ENCODE measurements at regions not wholly inside any gene's neighbourhood (a gene's known extent, or its start where the extent isn't known, plus 50 kb on each side); places are given as distances from the start of the nearest gene placed in this dataset.

DNA sequence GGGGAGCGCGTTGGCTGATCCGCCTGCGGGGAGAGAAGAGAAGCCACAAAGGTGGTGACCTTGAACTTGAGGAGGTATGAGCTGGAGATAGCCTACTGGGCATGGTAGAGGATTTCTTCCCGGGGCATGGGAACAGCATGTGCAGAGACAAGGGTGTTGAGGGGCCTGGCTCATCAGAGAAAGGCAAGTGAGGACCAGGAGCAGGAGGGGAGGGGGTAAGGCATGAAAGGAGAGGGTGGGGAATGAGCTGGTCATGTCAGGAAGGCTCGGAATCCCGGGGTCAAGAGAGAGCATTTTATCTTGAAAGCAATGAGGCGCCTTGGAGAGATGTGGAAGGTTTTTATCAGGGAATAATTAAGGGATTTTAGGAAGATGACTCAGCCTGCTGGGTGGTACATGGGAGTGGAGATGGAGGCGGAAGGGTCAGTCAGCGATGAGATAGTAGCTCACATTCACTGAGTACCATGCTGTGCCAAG lies 121.1 kb downstream of the LHX2 start:
- no peak for ATAC-seq (ENCODE audit: insufficient read depth, low read depth)

GRCh38 chr9:124133727-124134126 lies 122.2 kb downstream of the LHX2 start:
- H3K9me3 ChIP-seq (ENCODE audit: insufficient read depth, low read length, severe bottlenecking): no peaks in the 10 kb centered on the region

More for the DNA sequence above, 121.1 kb downstream of the LHX2 start:
- H3K4me1 ChIP-seq (ENCODE audit: insufficient read depth, low read length): no peaks in the 10 kb centered on the region
- no peaks in the 10 kb centered on the region for H3K36me3 ChIP-seq (ENCODE audit: insufficient read depth, low read length)
- no peaks in the 10 kb centered on the region; the same call in 1 of the 2 replicates for H4K20me1 ChIP-seq (ENCODE audit: insufficient read depth, low read length)
- H3K9ac ChIP-seq (ENCODE audit: low read depth, low read length): no peak overlapping the region
- no peaks in the 10 kb centered on the region for H3K9me3 ChIP-seq (ENCODE audit: insufficient read depth, low read length, severe bottlenecking)
- no peak overlapping the region for H3K4me3 ChIP-seq (ENCODE audit: low read depth in 1 of 2, low read length in 2 of 2)
- TF ChIP-seq CTCF (IDR thresholded peaks at IDR 0.05; ENCODE audit: borderline replicate concordance, extremely low read depth, low read length, poor library complexity, severe bottlenecking): no peak
- no peak for TF ChIP-seq EZH2 (IDR thresholded peaks at IDR 0.05; ENCODE audit: borderline replicate concordance, low read depth, low read length, severe bottlenecking)
- no peak overlapping the region for H3K27ac ChIP-seq (ENCODE audit: low read length)
- no peaks in the 10 kb centered on the region for H3K79me2 ChIP-seq (ENCODE audit: insufficient read depth, low read length)
- no peak overlapping the region for H2AFZ ChIP-seq (ENCODE audit: low read depth, low read length)
- DNase-seq: no peak
- H3K4me2 ChIP-seq (ENCODE audit: insufficient read depth, low read length): no peak overlapping the region
- H3K27me3 ChIP-seq (ENCODE audit: insufficient read depth, low read length, poor library complexity): no peaks in the 10 kb centered on the region

DNA sequence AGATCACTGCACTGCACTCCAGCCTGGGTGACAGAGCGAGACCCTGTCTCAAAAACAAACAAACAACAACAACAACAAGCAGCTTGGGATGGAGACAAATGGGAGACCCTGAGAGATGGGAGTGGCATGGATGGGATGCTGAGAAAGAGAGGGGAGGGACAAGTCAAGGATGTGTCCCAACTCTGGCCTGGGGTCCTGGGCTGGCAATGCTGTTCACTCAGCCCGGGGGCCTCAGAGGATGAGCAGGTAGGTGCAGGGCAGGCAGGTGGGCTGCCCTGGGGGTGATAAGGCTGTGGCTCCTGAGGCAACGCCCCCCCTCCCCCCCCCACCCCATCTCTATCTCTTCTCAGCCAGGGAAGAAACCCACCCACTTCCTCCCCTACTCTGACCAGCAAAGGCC lies 123.0 kb downstream of the LHX2 start:
- no peak overlapping the region for H3K4me3 ChIP-seq (ENCODE audit: low read depth in 1 of 2, low read length in 2 of 2)
- H3K79me2 ChIP-seq (ENCODE audit: insufficient read depth, low read length): no peaks in the 10 kb centered on the region
- ATAC-seq (ENCODE audit: insufficient read depth, low read depth): no peak
- no peaks in the 10 kb centered on the region for H3K27me3 ChIP-seq (ENCODE audit: insufficient read depth, low read length, poor library complexity)
- no peaks in the 10 kb centered on the region for H3K4me1 ChIP-seq (ENCODE audit: insufficient read depth, low read length)
- no peak overlapping the region for H3K27ac ChIP-seq (ENCODE audit: low read length)
- no peak for DNase-seq
- no peaks in the 10 kb centered on the region for H3K36me3 ChIP-seq (ENCODE audit: insufficient read depth, low read length)
- no peak overlapping the region for H3K4me2 ChIP-seq (ENCODE audit: insufficient read depth, low read length)
- no peak for TF ChIP-seq EZH2 (IDR thresholded peaks at IDR 0.05; ENCODE audit: borderline replicate concordance, low read depth, low read length, severe bottlenecking)
- no peak for TF ChIP-seq CTCF (IDR thresholded peaks at IDR 0.05; ENCODE audit: borderline replicate concordance, extremely low read depth, low read length, poor library complexity, severe bottlenecking)
- H3K9ac ChIP-seq (ENCODE audit: low read depth, low read length): no peak overlapping the region
- no peaks in the 10 kb centered on the region for H3K9me3 ChIP-seq (ENCODE audit: insufficient read depth, low read length, severe bottlenecking)
- H4K20me1 ChIP-seq (ENCODE audit: insufficient read depth, low read length): no peaks in the 10 kb centered on the region; the same call in 1 of the 2 replicates
- no peak overlapping the region for H2AFZ ChIP-seq (ENCODE audit: low read depth, low read length)

More at GRCh38 chr9:124133727-124134126, 122.2 kb downstream of the LHX2 start:
- no peaks in the 10 kb centered on the region for H3K4me1 ChIP-seq (ENCODE audit: insufficient read depth, low read length)
- no peaks in the 10 kb centered on the region; the same call in 1 of the 2 replicates for H4K20me1 ChIP-seq (ENCODE audit: insufficient read depth, low read length)
- no peak overlapping the region for H3K9ac ChIP-seq (ENCODE audit: low read depth, low read length)
- no peaks in the 10 kb centered on the region for H3K27me3 ChIP-seq (ENCODE audit: insufficient read depth, low read length, poor library complexity)
- no peaks in the 10 kb centered on the region for H3K36me3 ChIP-seq (ENCODE audit: insufficient read depth, low read length)
- no peak overlapping the region for H2AFZ ChIP-seq (ENCODE audit: low read depth, low read length)
- no peak overlapping the region for H3K4me3 ChIP-seq (ENCODE audit: low read depth in 1 of 2, low read length in 2 of 2)
- no peak for TF ChIP-seq CTCF (IDR thresholded peaks at IDR 0.05; ENCODE audit: borderline replicate concordance, extremely low read depth, low read length, poor library complexity, severe bottlenecking)
- no peak for TF ChIP-seq EZH2 (IDR thresholded peaks at IDR 0.05; ENCODE audit: borderline replicate concordance, low read depth, low read length, severe bottlenecking)
- H3K27ac ChIP-seq (ENCODE audit: low read length): no peak overlapping the region
- H3K4me2 ChIP-seq (ENCODE audit: insufficient read depth, low read length): no peak overlapping the region
- H3K79me2 ChIP-seq (ENCODE audit: insufficient read depth, low read length): no peaks in the 10 kb centered on the region
- ATAC-seq (ENCODE audit: insufficient read depth, low read depth) (no peak), DNase-seq (no peak)
